GM19351 (cell line): ENCODE measurements at regions not wholly inside any gene's neighbourhood (a gene's known extent, or its start where the extent isn't known, plus 50 kb on each side); places are given as distances from the start of the nearest gene placed in this dataset.

Experiments used
- ATAC-seq: cut with Tn5 transposase; IDR thresholded peaks from one replicate; pipeline ENCODE4 v1.9.1; 2021; ENCODE audit warnings: mild to moderate bottlenecking, moderate library complexity; ENCODE audit not compliant: unreplicated experiment

DNA sequence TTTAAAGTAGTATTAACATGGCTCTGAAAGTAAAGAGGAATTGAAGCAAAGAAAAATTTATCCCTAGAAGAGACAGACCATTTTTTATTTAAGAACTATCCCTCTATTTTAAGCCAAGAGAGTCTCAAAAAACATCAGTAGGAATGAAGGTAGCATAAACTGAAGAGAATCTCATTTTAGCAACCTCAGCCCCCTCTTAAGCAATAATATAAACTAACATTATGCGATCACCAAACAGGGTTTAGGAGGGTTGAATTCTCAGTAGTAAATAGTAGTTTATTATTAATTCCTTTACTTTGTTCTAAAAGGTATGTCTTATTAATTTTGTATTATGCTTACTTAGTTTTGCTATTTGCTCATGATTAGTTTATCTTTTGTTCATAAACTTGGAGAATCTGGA is 287.4 kb downstream of the CDK5RAP2 start:
- ATAC-seq = no peak

DNA sequence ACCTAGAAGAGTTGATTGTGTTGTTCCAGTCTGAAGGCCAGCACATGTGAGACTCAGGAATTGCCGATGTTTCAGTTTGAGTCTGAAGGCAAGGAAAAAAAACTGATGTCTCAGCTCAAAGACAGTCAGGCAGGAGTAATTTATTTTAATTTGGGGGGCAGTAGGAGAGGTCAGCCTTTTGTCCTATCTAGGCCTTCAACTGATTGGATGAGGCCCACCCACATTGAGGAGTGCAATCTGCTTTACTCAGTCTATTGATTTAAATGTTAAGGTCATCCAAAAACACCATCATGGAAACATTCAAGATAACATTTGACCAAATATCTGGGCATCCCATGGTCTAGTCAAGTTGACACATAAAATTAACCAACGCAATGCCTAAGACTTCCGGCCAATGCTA is 288.9 kb downstream of the CDK5RAP2 start:
- no peak for ATAC-seq

DNA sequence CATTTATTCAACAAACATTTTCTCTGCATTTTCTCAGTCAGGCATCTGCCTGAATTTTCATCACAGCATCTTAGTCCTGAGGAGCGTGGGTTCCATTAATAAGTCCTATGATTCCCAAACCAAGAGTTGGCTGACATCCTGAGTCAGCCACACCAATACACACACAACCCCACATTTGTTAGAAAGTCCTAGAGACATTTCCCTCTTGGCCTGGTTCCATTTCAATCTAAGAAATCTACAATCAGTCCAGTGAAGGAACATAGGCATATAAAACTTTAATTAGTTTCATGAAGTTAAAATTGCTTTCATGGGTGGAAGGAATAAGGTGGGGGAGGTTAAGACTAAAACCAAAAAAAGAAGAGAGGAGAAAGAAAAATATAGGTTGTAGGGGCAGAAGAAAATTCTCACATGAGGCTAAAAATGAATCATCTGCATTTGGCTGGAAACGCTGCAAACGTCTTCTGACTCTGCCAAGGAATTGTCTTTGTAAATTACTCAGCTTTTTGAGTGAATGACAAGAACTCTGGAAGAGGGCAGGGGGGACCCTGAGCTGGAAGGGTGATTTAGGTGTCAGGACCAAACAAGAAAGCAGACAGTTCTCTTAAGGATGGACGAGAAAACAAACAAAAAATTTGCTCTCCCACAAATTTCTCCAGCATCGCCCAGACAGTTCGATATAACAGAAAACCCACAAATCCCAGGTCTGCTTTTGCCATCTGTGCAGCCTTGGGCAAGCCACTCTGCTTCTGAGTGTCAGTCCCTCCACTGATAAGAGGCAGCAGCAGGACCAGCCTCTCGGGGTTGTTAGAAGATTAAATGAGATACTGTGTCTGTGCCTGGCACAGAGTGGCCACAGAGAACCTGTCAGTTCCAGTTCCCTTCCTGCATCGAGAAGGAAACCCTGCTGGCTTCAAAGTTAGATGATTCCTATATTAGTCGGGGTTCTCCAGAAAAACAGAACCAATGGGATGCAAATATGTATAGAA is 289.7 kb downstream of the CDK5RAP2 start:
- no peak for ATAC-seq

DNA sequence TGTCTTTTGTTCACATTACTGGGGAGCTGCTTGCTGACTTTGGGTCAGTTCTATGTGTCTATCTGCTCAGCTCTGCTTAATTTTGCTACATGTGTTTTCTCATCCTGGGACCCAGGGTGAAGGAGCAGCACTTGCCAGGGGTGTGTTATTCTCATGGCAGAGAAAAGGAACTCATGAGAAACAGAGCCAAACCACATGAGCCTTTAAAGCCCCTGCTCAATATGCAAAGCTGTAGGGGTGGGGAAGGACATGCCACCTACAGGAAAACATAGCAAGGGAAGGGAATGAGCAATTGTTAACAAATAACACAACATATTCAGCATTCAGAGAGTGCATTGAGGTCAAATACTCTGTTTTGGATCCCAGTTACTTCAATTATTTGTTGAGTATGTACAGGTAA is 290.9 kb downstream of the CDK5RAP2 start:
- no peak for ATAC-seq

DNA sequence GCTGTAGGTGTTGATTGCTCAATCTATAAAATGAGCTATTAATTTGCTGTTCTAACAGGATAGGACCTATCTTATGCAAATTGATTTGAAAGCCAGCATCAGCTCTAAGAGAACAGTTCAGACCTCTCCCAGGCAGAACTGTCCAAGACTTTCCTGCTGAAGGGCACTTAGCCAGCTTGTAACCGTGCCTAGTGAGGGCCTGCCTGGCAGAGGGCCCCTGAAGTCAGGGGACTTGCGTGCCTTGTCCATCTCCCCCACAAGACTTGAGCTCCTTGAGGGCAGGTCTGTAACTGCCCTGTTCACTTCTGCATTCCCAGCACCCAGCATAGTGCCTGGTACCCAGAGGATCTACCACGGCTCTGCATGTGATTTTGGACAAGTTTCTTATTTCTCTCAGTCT is 293.4 kb downstream of the CDK5RAP2 start:
- ATAC-seq = no peak

DNA sequence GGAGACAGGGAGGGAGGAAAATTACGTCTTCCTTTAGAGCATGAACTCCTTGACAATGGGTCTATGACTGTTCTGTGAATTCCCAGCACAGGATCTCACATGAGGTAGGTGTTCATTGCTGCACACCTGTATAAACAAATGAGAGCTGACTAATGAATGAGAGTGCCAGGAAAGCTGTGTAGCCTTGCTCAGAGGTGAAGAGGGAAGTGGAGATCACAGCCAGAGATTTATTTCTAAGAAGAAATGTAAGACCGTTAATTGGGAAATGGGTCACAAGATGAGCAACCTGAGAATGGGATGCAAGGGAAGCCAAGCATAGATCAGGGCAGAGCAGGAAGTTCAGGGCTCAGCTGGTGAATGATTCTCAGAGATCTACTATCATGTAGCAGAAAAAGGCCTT is 295.1 kb downstream of the CDK5RAP2 start:
- no peak for ATAC-seq

DNA sequence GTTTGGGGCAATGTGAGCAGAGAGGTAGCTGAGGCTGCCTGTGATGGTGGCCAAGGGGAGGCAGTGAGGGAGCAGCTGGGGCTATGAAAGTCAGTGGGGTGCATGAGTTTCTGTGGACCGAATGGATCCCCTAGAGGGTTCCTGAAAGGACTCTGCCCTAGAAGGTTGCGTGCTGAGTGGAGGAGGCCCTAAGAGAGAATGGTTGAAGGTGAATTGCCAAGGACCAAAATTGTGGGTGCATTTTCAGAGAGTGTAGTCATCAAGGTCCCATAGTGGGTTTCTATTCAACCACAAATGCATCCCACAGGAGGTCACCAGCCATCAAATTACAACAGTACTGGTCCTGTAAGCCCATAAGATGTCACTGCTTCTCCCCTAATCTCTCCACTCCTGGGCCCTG is 298.3 kb downstream of the CDK5RAP2 start:
- peak; percentile 60 for ATAC-seq

DNA sequence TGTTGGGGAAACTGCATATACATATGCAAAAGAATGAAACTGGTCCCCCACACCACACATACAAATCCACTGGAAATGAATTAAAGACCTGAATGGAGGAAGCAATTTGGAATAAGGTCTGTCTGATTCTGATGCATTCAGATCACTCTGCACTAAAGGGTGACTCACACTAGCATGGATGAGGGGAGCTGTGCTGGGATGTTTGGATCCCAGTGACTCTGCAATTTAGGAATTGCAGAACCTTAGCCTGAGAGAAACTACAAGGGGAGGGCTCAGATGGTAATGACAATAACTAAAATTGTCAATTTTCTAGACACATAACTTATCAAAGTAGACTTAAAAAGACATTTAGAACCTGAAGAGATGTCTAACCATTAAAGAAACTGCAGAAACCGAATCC is 312.0 kb downstream of the CDK5RAP2 start:
- ATAC-seq = no peak

DNA sequence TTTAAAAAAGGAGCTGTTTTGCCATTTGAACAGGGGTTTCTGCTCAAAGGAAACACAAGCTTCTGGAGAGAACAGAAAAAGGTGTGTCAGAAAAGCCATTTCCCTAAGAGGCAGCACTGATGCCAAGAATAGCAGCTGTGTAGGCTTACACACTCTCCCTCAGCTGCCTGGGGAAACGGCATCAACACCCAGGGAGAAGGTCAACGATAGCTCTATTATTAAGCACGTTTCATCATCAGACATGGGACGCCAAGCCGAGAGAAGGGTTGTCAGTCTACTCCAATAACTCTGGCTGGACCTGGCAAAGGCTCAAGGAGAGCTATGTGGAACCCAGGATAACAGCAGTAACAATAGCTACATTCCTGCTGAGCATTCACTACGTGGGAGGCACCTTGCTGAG is 314.2 kb downstream of the CDK5RAP2 start:
- ATAC-seq = no peak

DNA sequence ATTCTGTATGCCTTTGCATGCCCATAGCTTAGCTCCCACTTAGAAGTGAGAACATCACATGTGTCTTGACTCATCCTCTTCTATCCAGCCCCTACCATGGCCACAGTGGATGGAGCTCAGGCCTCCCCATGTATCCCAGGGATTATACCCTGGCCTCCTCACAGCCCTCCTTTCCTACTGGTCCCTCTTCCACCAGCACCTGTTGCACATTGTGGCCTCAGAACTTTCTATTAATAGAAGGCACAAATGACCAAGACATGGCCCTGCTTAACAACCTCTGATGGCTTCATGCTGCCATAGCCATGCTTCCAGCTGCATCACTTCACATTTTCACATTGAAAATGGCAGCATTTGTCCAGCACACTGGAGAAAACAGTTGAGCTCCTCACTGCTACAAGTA is 315.4 kb downstream of the CDK5RAP2 start:
- ATAC-seq = no peak

DNA sequence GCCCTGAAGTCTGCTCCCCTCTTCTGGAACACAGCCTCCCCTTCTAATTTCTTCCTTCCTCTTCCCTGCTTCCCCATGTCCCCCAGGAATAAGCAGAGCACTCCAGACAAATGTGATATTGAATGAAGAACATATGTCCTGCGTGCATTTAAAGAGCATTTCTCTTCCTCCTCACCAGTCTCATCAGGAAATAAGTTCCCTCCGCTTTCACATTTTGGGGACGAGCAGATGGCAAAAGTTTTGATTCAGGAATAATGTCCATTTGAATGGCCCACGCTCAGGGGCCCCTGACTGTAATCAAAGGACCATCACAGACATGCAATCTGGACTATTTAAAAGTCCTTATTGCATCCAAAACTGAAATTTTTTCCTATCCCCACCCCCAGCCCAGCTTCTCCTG is 316.1 kb downstream of the CDK5RAP2 start:
- ATAC-seq = no peak

DNA sequence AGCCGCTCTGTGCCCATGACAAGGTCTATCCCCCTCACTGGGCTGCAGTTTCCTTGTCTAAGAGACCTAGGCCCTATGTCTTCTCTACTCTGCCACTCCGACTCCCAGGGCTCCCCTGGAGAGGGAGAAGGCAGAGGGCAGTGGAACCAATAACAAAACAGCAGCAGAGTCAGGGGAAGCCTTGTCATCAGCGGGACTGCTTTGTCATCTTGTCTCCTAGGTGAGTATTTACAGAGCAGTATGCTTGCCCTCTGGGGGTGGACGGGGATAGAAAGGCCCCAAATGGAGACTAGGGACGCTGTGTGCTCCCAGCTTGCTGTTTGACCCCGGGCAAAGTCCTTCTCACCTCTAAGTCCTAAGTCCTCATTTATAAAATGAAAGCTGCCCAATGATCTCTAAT is 318.5 kb downstream of the CDK5RAP2 start:
- ATAC-seq = no peak

DNA sequence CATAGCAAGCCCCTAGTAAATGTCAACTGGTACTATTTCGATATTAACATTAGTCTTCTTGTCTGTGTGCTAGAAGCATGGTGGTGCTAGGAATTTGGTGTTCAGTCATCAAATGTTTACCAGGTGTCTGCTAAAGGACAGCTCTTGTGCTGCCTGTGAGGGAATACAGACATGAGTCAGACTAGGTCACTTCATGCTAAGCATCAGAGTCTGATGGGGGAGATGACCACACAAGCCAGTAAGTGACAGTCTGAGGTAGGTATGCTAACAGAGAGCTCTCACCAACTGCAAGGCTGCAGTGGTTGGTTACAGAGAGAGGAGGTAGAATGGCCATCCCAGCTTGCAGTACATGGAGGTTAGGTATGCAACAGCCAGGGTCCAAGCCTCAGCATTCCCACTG is 320.9 kb downstream of the CDK5RAP2 start:
- ATAC-seq = peak; percentile 59

DNA sequence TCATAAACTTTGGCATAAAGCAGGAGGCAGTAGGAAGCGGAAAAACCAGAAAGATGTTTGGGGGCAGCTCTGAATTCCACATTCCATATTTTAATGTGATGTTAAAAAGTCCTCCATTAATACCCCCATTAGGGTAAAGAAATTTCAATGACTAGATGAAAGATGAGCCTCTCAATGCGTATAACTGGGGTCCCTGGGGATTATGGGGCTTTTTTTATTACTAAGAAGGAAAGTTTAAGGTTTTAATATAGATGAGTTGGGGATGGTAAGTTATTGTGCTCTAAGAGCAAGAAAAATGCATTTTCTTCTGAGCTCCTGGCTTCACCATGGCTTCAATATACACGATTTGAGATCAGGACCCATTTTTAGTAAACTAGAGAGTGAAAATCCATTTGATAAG is 321.9 kb downstream of the CDK5RAP2 start:
- ATAC-seq = no peak

DNA sequence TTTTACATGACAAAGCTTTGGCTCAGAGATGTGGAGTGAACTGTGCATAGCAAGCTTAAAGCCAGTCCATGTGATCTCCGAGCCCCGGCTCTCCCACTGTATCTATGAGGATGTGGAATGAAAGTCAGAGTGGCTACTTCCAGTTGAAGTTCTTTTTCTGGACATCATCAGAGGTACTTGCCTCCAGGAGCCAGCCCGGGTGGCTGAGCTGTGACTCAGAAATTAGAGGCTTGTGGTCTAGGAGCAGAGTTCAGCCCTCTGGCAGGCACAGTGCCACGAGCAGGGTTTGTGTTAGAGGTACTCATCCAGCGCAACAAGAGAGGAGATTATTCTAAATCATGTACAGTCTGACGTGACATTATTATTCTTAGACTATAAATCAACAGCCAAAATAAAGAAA is 322.5 kb downstream of the CDK5RAP2 start:
- no peak for ATAC-seq

DNA sequence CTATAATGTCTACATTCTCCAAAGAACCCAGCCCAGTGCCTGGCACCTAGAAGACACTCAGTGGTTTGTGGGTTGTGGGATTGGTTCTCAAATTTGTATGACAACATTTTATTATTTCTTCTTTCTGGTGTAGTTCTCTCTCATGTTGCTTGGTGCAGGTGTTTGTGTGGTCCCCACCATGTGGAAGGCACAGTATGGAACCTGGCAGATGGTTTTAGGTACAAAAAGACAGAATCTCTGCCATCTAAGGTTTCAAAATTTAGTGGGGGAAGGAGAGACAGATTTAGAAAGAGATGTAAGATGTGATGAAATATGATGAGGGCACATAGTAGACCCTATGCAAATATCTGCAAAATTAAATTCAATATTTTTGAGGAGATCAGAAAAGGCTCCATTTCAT is 323.8 kb downstream of the CDK5RAP2 start:
- no peak for ATAC-seq

DNA sequence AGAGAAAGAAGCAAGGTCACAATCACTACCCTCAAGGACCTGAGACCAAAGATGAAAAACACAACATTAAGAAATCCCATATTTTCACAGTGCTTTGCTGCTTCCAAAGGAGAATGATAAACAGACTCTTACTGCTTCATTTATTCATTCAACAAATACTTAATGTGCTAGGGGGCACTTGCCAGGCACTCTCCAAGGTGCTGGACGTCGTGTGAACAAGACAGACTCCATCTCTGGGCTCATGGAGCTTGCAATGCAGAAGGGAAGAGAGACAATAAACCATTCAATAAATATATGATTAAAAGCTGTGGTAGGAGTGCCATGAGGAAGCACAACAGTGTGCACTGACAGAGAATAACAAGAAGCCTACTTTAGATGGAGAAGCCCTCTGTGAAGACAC is 327.7 kb downstream of the CDK5RAP2 start:
- no peak for ATAC-seq

DNA sequence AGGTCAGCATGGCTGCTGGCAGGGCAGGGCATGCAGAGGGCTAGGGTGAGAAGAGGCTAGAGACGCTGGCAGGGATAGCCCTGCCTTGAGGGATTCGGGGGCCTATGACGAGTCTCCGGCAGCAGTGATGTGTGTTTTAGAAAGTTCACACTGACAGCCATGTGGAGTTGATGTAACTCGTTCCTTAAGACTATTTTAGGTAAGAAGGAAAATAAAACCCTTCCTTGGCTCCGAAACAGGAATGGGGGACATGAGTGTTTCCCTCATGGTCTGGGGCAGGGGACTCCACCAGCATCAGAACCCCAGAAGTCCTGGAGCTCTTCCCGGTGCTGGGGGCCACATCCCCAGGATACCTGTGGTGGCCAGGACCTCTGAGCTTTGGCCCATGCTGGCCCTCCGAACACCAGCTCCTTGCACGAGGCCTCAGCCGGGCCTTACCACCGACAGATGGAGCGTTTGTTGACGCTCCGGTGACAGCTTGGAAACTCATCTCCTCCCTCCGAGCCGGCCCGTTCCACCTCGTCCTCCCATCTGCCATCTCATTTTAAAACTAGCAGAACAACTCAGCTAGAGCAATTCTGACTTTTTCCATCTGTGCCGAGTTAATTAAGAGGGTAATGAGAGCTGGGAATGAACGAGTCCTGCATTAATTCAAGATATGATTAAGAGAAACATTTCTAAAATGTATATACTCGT is 337.7 kb downstream of the CDK5RAP2 start:
- ATAC-seq = no peak

DNA sequence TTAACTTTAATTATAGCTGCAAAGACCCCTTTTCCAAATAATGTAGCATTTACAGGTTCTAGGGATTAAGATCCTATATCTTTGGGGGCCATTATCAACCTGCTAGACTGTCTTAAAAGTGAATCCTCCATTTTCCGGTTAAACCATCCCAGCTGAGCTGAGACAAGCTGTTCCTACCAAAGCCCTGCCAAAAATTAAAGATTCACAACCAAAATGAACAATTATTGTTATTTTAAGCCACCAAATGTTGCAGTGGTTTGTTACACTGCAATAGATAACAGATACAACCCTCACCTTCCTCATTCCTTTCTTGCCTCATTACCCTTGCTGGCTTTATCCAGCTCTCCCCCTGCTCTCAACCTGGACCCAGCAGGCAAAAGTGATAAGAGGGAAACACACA is 343.4 kb downstream of the CDK5RAP2 start:
- ATAC-seq = no peak

DNA sequence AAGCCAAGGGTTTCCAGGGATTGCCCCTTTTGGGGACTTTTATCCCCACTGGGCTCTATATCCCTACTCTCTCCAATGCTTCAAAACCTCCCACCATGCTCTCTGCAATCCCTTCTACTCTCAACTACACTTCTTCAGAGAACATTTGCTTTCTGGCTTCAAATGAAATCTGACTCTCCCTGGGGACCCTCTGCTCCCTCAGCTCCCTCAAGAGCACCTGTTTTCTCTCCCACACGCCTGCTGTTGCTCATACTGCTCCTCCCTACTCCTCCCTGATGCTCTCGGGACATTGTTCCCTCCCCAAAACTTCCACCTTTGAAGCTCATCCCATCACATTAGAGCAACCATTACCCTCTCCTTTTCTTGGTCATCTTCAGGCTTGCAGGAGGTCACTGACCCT is 344.9 kb downstream of the CDK5RAP2 start:
- no peak for ATAC-seq

DNA sequence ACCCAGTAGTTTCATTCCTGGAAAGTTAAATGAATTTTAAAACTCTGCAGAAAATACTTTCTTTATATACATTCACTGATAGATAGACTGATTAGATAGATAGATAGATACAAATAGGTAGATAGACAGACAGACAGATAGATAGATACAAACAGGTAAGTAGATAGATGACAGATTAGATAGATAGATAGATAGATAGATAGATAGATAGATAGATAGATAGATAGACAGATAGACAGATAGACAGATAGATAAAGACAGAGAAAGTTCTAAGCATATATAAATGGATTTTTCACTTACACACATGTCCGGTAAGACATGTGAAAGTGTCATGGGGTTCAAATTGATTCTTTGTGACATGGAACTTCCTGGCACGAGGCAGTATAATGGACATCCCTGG is 349.7 kb downstream of the CDK5RAP2 start:
- ATAC-seq = no peak

DNA sequence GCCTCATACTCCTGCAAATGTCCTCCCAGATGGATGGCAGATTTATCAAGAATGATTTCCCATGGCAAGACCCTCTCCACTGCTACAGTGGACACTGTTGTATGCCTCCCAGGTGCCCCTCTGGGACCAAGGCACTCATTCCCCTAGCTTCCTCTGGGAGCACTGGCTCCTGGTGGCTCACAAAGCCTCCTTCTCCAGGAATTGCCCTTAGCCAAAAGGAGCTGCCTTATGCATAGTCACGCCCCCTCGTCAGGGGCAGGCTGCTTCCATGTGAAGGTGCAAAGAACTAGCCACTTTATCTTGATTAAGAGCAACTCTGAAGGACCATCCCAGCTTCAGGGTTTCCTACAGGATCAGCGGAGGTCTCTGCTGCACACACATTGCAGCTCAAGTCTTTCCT is 358.1 kb downstream of the CDK5RAP2 start:
- ATAC-seq = no peak
